Skeletal muscle satellite cell (primary cell): ENCODE measurements at regions not wholly inside any gene's neighbourhood (a gene's known extent, or its start where the extent isn't known, plus 50 kb on each side); places are given as distances from the start of the nearest gene placed in this dataset.
"Not testable (repeated sequence)": the region's sequence is repeated elsewhere in the genome, so short reads cannot be mapped to it uniquely, and the experiment has no call there.

Experiments used
- H3K27me3 ChIP-seq: 2 replicates; pipeline ENCODE4 v1.7.0; 2013; ENCODE audit warnings: low read length; ENCODE audit not compliant: control insufficient read depth, insufficient read depth
- H3K36me3 ChIP-seq: 2 replicates; pipeline ENCODE4 v1.7.0; 2013; ENCODE audit warnings: mild to moderate bottlenecking, control low read depth, low read length; ENCODE audit not compliant: insufficient read depth
- H3K4me1 ChIP-seq: 2 replicates; pipeline ENCODE4 v1.7.0; 2013; ENCODE audit warnings: low read length; ENCODE audit not compliant: control insufficient read depth, insufficient read depth
- H3K4me2 ChIP-seq: 2 replicates; pipeline ENCODE4 v1.7.0; 2013; ENCODE audit warnings: mild to moderate bottlenecking, low read length
- H3K4me3 ChIP-seq: 2 replicates; pipeline ENCODE4 v1.7.0; 2013; ENCODE audit warnings: low read length
- H3K9ac ChIP-seq: 2 replicates; pipeline ENCODE4 v1.7.0; 2013; ENCODE audit warnings: mild to moderate bottlenecking, low read depth, low read length, moderate library complexity
- H3K9me3 ChIP-seq: replicated peaks from 2 replicates; pipeline ENCODE4 v1.7.0; 2013; ENCODE audit warnings: mild to moderate bottlenecking, control low read depth, low read length

GRCh38 chr14:40694023-40694422, 912.7 kb upstream of the LRFN5 start:
- H3K36me3 ChIP-seq, result no peaks in the 10 kb centered on the region
- no peaks in the 10 kb centered on the region for H3K27me3 ChIP-seq
- no peak overlapping the region for H3K4me2 ChIP-seq
- no peak overlapping the region for H3K4me3 ChIP-seq
- H3K9ac ChIP-seq, result no peak overlapping the region
- H3K9me3 ChIP-seq, result no peaks in the 10 kb centered on the region
- no peaks in the 10 kb centered on the region for H3K4me1 ChIP-seq

GRCh38 chr14:40691066-40691465, 915.6 kb upstream of the LRFN5 start:
- H3K9ac ChIP-seq, result no peak overlapping the region

GRCh38 chr14:40685764-40686163, 920.9 kb upstream of the LRFN5 start:
- no peaks in the 10 kb centered on the region for H3K36me3 ChIP-seq
- H3K4me1 ChIP-seq, result no peaks in the 10 kb centered on the region
- no peak overlapping the region for H3K9ac ChIP-seq
- no peak overlapping the region for H3K4me3 ChIP-seq
- H3K9me3 ChIP-seq, result peaks cover 6% of the 10 kb centered on the region
- H3K27me3 ChIP-seq, result no peaks in the 10 kb centered on the region
- H3K4me2 ChIP-seq, result no peak overlapping the region

More at GRCh38 chr14:40691066-40691465, 915.6 kb upstream of the LRFN5 start:
- Histone ChIP-seq H3K9me3 (no peaks in the 10 kb centered on the region), H3K36me3 (no peaks in the 10 kb centered on the region), H3K27me3 (no peaks in the 10 kb centered on the region), H3K4me1 (no peaks in the 10 kb centered on the region), H3K4me2 (no peak overlapping the region), H3K4me3 (no peak overlapping the region)

- no peaks in the 10 kb centered on the region for H3K4me1 ChIP-seq
- H3K9ac ChIP-seq, result no peak overlapping the region
- peaks cover 6% of the 10 kb centered on the region for H3K9me3 ChIP-seq
- H3K36me3 ChIP-seq, result no peaks in the 10 kb centered on the region
- H3K4me3 ChIP-seq, result no peak overlapping the region
- H3K27me3 ChIP-seq, result no peaks in the 10 kb centered on the region
- H3K4me2 ChIP-seq, result no peak overlapping the region
These were observed 922.3 kb upstream of the LRFN5 start for GRCh38 chr14:40684328-40684727.

- peaks cover 6% of the 10 kb centered on the region for H3K9me3 ChIP-seq
- H3K4me1 ChIP-seq, result no peaks in the 10 kb centered on the region
- H3K4me2 ChIP-seq, result no peak overlapping the region
- H3K36me3 ChIP-seq, result no peaks in the 10 kb centered on the region
- H3K9ac ChIP-seq, result no peak overlapping the region
- H3K27me3 ChIP-seq, result no peaks in the 10 kb centered on the region
- H3K4me3 ChIP-seq, result no peak overlapping the region
These were observed 924.4 kb upstream of the LRFN5 start for GRCh38 chr14:40682131-40682913.

GRCh38 chr14:40679256-40679655, 927.4 kb upstream of the LRFN5 start:
- Histone ChIP-seq H3K4me1 (no peaks in the 10 kb centered on the region), H3K9ac (no peak overlapping the region), H3K4me2 (no peak overlapping the region), H3K9me3 (peaks cover 8% of the 10 kb centered on the region), H3K27me3 (no peaks in the 10 kb centered on the region), H3K36me3 (no peaks in the 10 kb centered on the region), H3K4me3 (no peak overlapping the region)

GRCh38 chr14:40677206-40677605, 929.5 kb upstream of the LRFN5 start:
- not testable (repeated sequence) for H3K4me2 ChIP-seq, H3K36me3 ChIP-seq, H3K27me3 ChIP-seq, H3K9me3 ChIP-seq, H3K4me3 ChIP-seq, H3K9ac ChIP-seq, H3K4me1 ChIP-seq

- Histone ChIP-seq H3K4me2 (no peak overlapping the region), H3K9me3 (peaks cover 2% of the 10 kb centered on the region), H3K9ac (no peak overlapping the region), H3K36me3 (no peaks in the 10 kb centered on the region), H3K27me3 (no peaks in the 10 kb centered on the region), H3K4me1 (no peaks in the 10 kb centered on the region), H3K4me3 (no peak overlapping the region)
These were observed 932.2 kb upstream of the LRFN5 start for GRCh38 chr14:40674502-40674901.

GRCh38 chr14:40656311-40656710, 950.4 kb upstream of the LRFN5 start:
- Histone ChIP-seq H3K4me1 (no peaks in the 10 kb centered on the region), H3K4me2 (no peak overlapping the region), H3K4me3 (no peak overlapping the region), H3K36me3 (no peaks in the 10 kb centered on the region), H3K9me3 (no peaks in the 10 kb centered on the region), H3K9ac (no peak overlapping the region), H3K27me3 (no peaks in the 10 kb centered on the region)

GRCh38 chr14:40652089-40652691, 954.5 kb upstream of the LRFN5 start:
- no peak overlapping the region for H3K9ac ChIP-seq
- no peak overlapping the region for H3K4me2 ChIP-seq
- H3K36me3 ChIP-seq, result no peaks in the 10 kb centered on the region

GRCh38 chr14:40630471-40630870, 976.2 kb upstream of the LRFN5 start:
- no peak overlapping the region for H3K4me3 ChIP-seq
- H3K9ac ChIP-seq, result no peak overlapping the region
- no peaks in the 10 kb centered on the region for H3K4me1 ChIP-seq
- H3K4me2 ChIP-seq, result no peak overlapping the region
- H3K27me3 ChIP-seq, result no peaks in the 10 kb centered on the region
- peaks cover 10% of the 10 kb centered on the region for H3K9me3 ChIP-seq
- H3K36me3 ChIP-seq, result no peaks in the 10 kb centered on the region

More at GRCh38 chr14:40652089-40652691, 954.5 kb upstream of the LRFN5 start:
- H3K4me3 ChIP-seq, result no peak overlapping the region
- no peaks in the 10 kb centered on the region for H3K27me3 ChIP-seq
- H3K9me3 ChIP-seq, result peaks cover 4% of the 10 kb centered on the region
- H3K4me1 ChIP-seq, result no peaks in the 10 kb centered on the region
